WTC11 (cell line): ENCODE measurements at regions not wholly inside any gene's neighbourhood (a gene's known extent, or its start where the extent isn't known, plus 50 kb on each side); places are given as distances from the start of the nearest gene placed in this dataset.

Experiments
- CBFB ChIP-seq: sonication (generic); formaldehyde crosslinking; IDR thresholded peaks from 2 replicates; pipeline ENCODE4 v1.8.1; 2022; ENCODE audit warnings: mild to moderate bottlenecking, low read depth, missing genetic modification reagents
- CTCF ChIP-seq: fragments of 200-600 bp; IDR thresholded peaks from 2 replicates; pipeline ENCODE4 v1.8.0; 2022; ENCODE audit warnings: antibody characterized with exemption
- EMX1 ChIP-seq: fragments of 250-450 bp; sonication (Bioruptor Pico); IDR thresholded peaks from 2 replicates; pipeline ENCODE4 v1.8.0; 2021; ENCODE audit warnings: mild to moderate bottlenecking
- FOXK1 ChIP-seq: sonication (generic); formaldehyde crosslinking; IDR thresholded peaks from 2 replicates; pipeline ENCODE4 v1.8.0; 2022; ENCODE audit warnings: mild to moderate bottlenecking, moderate library complexity, missing genetic modification reagents
- HMGXB4 ChIP-seq: sonication (generic); formaldehyde crosslinking; IDR thresholded peaks from 2 replicates; pipeline ENCODE4 v1.8.1; 2023; ENCODE audit warnings: mild to moderate bottlenecking, moderate library complexity, missing genetic modification reagents
- JUN ChIP-seq: sonication (generic); formaldehyde crosslinking; IDR thresholded peaks from 2 replicates; pipeline ENCODE4 v1.8.0; 2023; ENCODE audit warnings: mild to moderate bottlenecking, missing genetic modification reagents
- NFYB ChIP-seq: sonication (generic); formaldehyde crosslinking; conservative IDR thresholded peaks from 2 replicates; pipeline ENCODE4 v1.8.0; 2022; ENCODE audit warnings: low read depth, missing genetic modification reagents
- RELA ChIP-seq: sonication (generic); formaldehyde crosslinking; IDR thresholded peaks from 2 replicates; pipeline ENCODE4 v1.8.1; 2022; ENCODE audit warnings: missing genetic modification reagents, mild to moderate bottlenecking, borderline replicate concordance
- ZNF121 ChIP-seq: sonication (generic); formaldehyde crosslinking; IDR thresholded peaks from 2 replicates; pipeline ENCODE4 v1.8.0; 2023; ENCODE audit warnings: missing genetic modification reagents
- ZNF138 ChIP-seq: sonication (generic); formaldehyde crosslinking; conservative IDR thresholded peaks from 2 replicates; pipeline ENCODE4 v1.8.1; 2022; ENCODE audit warnings: mild to moderate bottlenecking, moderate library complexity, missing genetic modification reagents
- TF ChIP-seq, protein P1 (sequence below): sonication (generic); formaldehyde crosslinking; IDR thresholded peaks from 2 replicates; pipeline ENCODE4 v1.8.0; 2022; ENCODE audit warnings: mild to moderate bottlenecking, missing genetic modification reagents
- TF ChIP-seq, protein P2 (sequence below): sonication (generic); formaldehyde crosslinking; IDR thresholded peaks from 2 replicates; pipeline ENCODE4 v1.8.1; 2022; ENCODE audit warnings: low read depth, mild to moderate bottlenecking, moderate library complexity, missing genetic modification reagents, borderline replicate concordance
- TF ChIP-seq, protein P3 (sequence below): sonication (generic); formaldehyde crosslinking; conservative IDR thresholded peaks from 2 replicates; pipeline ENCODE4 v1.8.1; 2022; ENCODE audit warnings: mild to moderate bottlenecking, missing genetic modification reagents

DNA sequence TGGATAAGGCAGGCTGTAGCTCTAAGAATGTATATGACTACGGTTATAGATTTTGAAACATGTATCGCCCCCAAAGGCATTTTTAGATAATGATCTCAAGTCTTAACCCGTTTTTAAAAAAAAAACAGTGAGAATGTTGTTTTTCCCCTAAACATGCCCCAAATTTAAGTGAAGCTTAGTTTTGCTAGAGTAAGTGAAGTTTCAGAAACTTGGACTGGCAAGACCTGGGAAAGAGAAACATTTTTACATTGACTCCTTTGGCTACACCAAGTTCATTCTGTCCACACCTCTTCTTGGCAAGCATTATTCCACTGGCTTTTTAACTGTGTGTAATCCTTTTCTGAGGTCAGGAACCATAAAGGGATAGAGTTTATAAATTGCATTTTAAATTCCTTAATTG, 216.7 kb upstream of the CELF2 start:
- TF ChIP-seq CTCF = no peak
- TF ChIP-seq EMX1 (CRISPR knock-in tag) = no peak
- TF ChIP-seq HMGXB4 (CRISPR knock-in tag) = no peak
- no peak for TF ChIP-seq JUN (CRISPR knock-in tag)
- TF ChIP-seq, protein P1, sequence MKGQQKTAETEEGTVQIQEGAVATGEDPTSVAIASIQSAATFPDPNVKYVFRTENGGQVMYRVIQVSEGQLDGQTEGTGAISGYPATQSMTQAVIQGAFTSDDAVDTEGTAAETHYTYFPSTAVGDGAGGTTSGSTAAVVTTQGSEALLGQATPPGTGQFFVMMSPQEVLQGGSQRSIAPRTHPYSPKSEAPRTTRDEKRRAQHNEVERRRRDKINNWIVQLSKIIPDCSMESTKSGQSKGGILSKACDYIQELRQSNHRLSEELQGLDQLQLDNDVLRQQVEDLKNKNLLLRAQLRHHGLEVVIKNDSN = no peak
- no peak for TF ChIP-seq ZNF138
- no peak for TF ChIP-seq CBFB (CRISPR knock-in tag)
- TF ChIP-seq FOXK1 (CRISPR knock-in tag) = no peak
- no peak for TF ChIP-seq ZNF121 (CRISPR knock-in tag)
- TF ChIP-seq NFYB (CRISPR knock-in tag) = no peak
- TF ChIP-seq, protein P2, sequence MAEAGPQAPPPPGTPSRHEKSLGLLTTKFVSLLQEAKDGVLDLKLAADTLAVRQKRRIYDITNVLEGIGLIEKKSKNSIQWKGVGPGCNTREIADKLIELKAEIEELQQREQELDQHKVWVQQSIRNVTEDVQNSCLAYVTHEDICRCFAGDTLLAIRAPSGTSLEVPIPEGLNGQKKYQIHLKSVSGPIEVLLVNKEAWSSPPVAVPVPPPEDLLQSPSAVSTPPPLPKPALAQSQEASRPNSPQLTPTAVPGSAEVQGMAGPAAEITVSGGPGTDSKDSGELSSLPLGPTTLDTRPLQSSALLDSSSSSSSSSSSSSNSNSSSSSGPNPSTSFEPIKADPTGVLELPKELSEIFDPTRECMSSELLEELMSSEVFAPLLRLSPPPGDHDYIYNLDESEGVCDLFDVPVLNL (CRISPR knock-in tag) = no peak
- TF ChIP-seq RELA = no peak
- TF ChIP-seq, protein P3, sequence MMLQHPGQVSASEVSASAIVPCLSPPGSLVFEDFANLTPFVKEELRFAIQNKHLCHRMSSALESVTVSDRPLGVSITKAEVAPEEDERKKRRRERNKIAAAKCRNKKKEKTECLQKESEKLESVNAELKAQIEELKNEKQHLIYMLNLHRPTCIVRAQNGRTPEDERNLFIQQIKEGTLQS = no peak
